ENCODE measurements at regions not wholly inside any gene's neighbourhood (a gene's known extent, or its start where the extent isn't known, plus 50 kb on each side); places are given as distances from the start of the nearest gene placed in this dataset.

GRCh38 chr3:194058189-194058571 lies 77.8 kb upstream of the HES1 start:
- DNase-seq (ENCODE audit: low spot score) (no peak), ATAC-seq (ENCODE audit: low read depth) (peak; percentile 79)
- Histone ChIP-seq H3K27me3 (ENCODE audit: insufficient read depth, poor library complexity, severe bottlenecking) (no peaks in the 10 kb centered on the region), H3K27ac (ENCODE audit: poor library complexity, severe bottlenecking) (no peak overlapping the region), H3K4me1 (ENCODE audit: insufficient read depth, poor library complexity, severe bottlenecking) (peaks cover 9% of the 10 kb centered on the region), H3K9me3 (ENCODE audit: severe bottlenecking) (no peaks in the 10 kb centered on the region), H3K4me3 (ENCODE audit: severe bottlenecking) (no peak overlapping the region), H3K36me3 (ENCODE audit: low read depth) (no peaks in the 10 kb centered on the region)
- TF ChIP-seq, protein P1, sequence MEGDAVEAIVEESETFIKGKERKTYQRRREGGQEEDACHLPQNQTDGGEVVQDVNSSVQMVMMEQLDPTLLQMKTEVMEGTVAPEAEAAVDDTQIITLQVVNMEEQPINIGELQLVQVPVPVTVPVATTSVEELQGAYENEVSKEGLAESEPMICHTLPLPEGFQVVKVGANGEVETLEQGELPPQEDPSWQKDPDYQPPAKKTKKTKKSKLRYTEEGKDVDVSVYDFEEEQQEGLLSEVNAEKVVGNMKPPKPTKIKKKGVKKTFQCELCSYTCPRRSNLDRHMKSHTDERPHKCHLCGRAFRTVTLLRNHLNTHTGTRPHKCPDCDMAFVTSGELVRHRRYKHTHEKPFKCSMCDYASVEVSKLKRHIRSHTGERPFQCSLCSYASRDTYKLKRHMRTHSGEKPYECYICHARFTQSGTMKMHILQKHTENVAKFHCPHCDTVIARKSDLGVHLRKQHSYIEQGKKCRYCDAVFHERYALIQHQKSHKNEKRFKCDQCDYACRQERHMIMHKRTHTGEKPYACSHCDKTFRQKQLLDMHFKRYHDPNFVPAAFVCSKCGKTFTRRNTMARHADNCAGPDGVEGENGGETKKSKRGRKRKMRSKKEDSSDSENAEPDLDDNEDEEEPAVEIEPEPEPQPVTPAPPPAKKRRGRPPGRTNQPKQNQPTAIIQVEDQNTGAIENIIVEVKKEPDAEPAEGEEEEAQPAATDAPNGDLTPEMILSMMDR (IDR thresholded peaks at IDR 0.05; ENCODE audit: poor library complexity, severe bottlenecking) = no peak

- TF ChIP-seq, protein P1 (IDR thresholded peaks at IDR 0.05; ENCODE audit: poor library complexity, severe bottlenecking) = no peak
- no peak overlapping the region for H3K27ac ChIP-seq (ENCODE audit: poor library complexity, severe bottlenecking)
- no peak for ATAC-seq (ENCODE audit: low read depth)
Measured at GRCh38 chr3:194058753-194059152, 77.2 kb upstream of the HES1 start.

GRCh38 chr3:194061421-194062030 lies 74.4 kb upstream of the HES1 start:
- Histone ChIP-seq H3K27me3 (ENCODE audit: insufficient read depth, poor library complexity, severe bottlenecking) (no peaks in the 10 kb centered on the region), H3K36me3 (ENCODE audit: low read depth) (no peaks in the 10 kb centered on the region), H3K9me3 (ENCODE audit: severe bottlenecking) (no peaks in the 10 kb centered on the region), H3K4me3 (ENCODE audit: severe bottlenecking) (no peak overlapping the region), H3K4me1 (ENCODE audit: insufficient read depth, poor library complexity, severe bottlenecking) (peaks cover 9% of the 10 kb centered on the region), H3K27ac (ENCODE audit: poor library complexity, severe bottlenecking) (no peak overlapping the region)
- TF ChIP-seq, protein P1 (IDR thresholded peaks at IDR 0.05; ENCODE audit: poor library complexity, severe bottlenecking) = no peak
- DNase-seq (ENCODE audit: low spot score) = no peak
- no peak for ATAC-seq (ENCODE audit: low read depth)

More at GRCh38 chr3:194058753-194059152, 77.2 kb upstream of the HES1 start:
- Histone ChIP-seq H3K9me3 (ENCODE audit: severe bottlenecking) (no peaks in the 10 kb centered on the region), H3K36me3 (ENCODE audit: low read depth) (no peaks in the 10 kb centered on the region), H3K4me3 (ENCODE audit: severe bottlenecking) (no peak overlapping the region), H3K4me1 (ENCODE audit: insufficient read depth, poor library complexity, severe bottlenecking) (peaks cover 9% of the 10 kb centered on the region), H3K27me3 (ENCODE audit: insufficient read depth, poor library complexity, severe bottlenecking) (no peaks in the 10 kb centered on the region)
- no peak for DNase-seq (ENCODE audit: low spot score)

DNA sequence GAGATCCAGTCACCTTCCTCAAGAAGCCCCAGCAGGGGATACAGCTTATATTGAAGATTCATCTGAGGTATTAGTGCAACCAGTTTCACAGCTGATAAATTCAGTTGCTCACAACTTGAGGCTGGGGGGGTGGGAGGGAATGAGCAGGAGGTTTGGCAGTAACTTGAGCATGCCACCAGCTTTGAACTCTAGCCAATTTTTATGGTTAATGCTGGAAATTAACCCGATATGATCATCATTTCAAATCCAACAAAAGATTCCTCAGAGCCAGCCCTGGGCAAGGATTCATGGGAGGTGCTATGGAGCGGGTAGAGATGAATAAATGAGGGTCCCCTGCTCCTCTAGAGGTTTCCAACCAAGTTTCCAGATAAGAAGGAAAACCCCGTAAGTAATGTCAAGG lies 73.1 kb upstream of the HES1 start:
- TF ChIP-seq, protein P1 (IDR thresholded peaks at IDR 0.05; ENCODE audit: poor library complexity, severe bottlenecking) = no peak
- Histone ChIP-seq H3K4me3 (ENCODE audit: severe bottlenecking) (no peak overlapping the region), H3K36me3 (ENCODE audit: low read depth) (no peaks in the 10 kb centered on the region), H3K9me3 (ENCODE audit: severe bottlenecking) (peaks cover 4% of the 10 kb centered on the region), H3K27ac (ENCODE audit: poor library complexity, severe bottlenecking) (no peak overlapping the region), H3K4me1 (ENCODE audit: insufficient read depth, poor library complexity, severe bottlenecking) (peaks cover 6% of the 10 kb centered on the region), H3K27me3 (ENCODE audit: insufficient read depth, poor library complexity, severe bottlenecking) (no peaks in the 10 kb centered on the region)
- ATAC-seq (ENCODE audit: low read depth) (no peak), DNase-seq (ENCODE audit: low spot score) (no peak)

Data from RWPE2 (cell line).